IMR-90 (cell line): ENCODE measurements at regions not wholly inside any gene's neighbourhood (a gene's known extent, or its start where the extent isn't known, plus 50 kb on each side); places are given as distances from the start of the nearest gene placed in this dataset.

Experiments
- ATAC-seq: fragments of 200-7000 bp; cut with Tn5 transposase; 2 replicates; pipeline ENCODE4 v1.9.1; 2020; ENCODE audit warnings: low read depth, mild to moderate bottlenecking, moderate library complexity
- BruUV-seq: library from RNA; stranded (reverse); fragments of 400-500 nt; replicated peaks from 2 replicates; lab custom pipeline; 2021; lab: Mats Ljungman, UMichigan
- CTCF ChIA-PET: fragments of 300-600 bp; formaldehyde crosslinking; extraction: SDS; loops from one replicate; lab custom pipeline; 2021; ENCODE audit warnings: antibody characterized with exemption; lab: Yijun Ruan, JAX
- POLR2A ChIA-PET: fragments of 300-600 bp; sonication (Branson Sonifier 250); formaldehyde crosslinking; loops from one replicate; lab custom pipeline; 2022; ENCODE audit warnings: antibody characterized with exemption; ENCODE audit not compliant: unreplicated experiment; lab: Charles Lee
- DNase-seq: peaks from one replicate; pipeline ENCODE4 v3.0.0; 2013
- H2AFZ ChIP-seq: replicated peaks from 2 replicates; pipeline ENCODE3; 2013; ENCODE audit warnings: low read length, mild to moderate bottlenecking; ENCODE audit not compliant: poor library complexity
- H2AK5ac ChIP-seq: 2 replicates; pipeline ENCODE4 v1.6.1; 2013; ENCODE audit warnings: low read depth, low read length, inconsistent platforms
- H2AK9ac ChIP-seq: replicated peaks from 2 replicates; pipeline ENCODE3; 2013; ENCODE audit warnings: mild to moderate bottlenecking, low read depth, low read length, moderate library complexity; ENCODE audit not compliant: poor library complexity
- H2BK120ac ChIP-seq: 2 replicates; pipeline ENCODE4 v1.6.1; 2013; ENCODE audit warnings: low read depth, low read length, inconsistent platforms
- H2BK15ac ChIP-seq: 3 replicates; pipeline ENCODE4 v1.6.1; 2013; ENCODE audit warnings: low read depth, low read length, inconsistent platforms
- H2BK20ac ChIP-seq: 2 replicates; pipeline ENCODE4 v1.6.1; 2013; ENCODE audit warnings: low read depth, mild to moderate bottlenecking, inconsistent platforms, low read length, moderate library complexity
- H2BK5ac ChIP-seq: 2 replicates; pipeline ENCODE4 v1.6.1; 2013; ENCODE audit warnings: mild to moderate bottlenecking, low read depth, low read length, inconsistent platforms; ENCODE audit not compliant: poor library complexity, severe bottlenecking
- H3K14ac ChIP-seq: replicated peaks from 2 replicates; pipeline ENCODE4 v1.6.1; 2013; ENCODE audit warnings: low read depth, low read length, inconsistent platforms
- H3K18ac ChIP-seq: 2 replicates; pipeline ENCODE4 v1.6.1; 2013; ENCODE audit warnings: low read depth, low read length, control low read depth
- H3K23ac ChIP-seq: 2 replicates; pipeline ENCODE4 v1.6.1; 2013; ENCODE audit warnings: low read depth, low read length, inconsistent platforms
- H3K27ac ChIP-seq: 2 replicates; pipeline ENCODE4 v1.5.1; 2013; ENCODE audit warnings: mild to moderate bottlenecking, control low read depth, low read length; ENCODE audit not compliant: insufficient read depth
- H3K27me3 ChIP-seq: 2 replicates; pipeline ENCODE4 v1.6.1; 2013; ENCODE audit warnings: low read length; ENCODE audit not compliant: control insufficient read depth, insufficient read depth
- H3K36me3 ChIP-seq: 2 replicates; pipeline ENCODE4 v1.6.1; 2013; ENCODE audit warnings: low read length, mixed read lengths; ENCODE audit not compliant: control insufficient read depth, insufficient read depth
- H3K4ac ChIP-seq: 2 replicates; pipeline ENCODE4 v1.6.1; 2013; ENCODE audit warnings: low read depth, low read length, inconsistent platforms
- H3K4me1 ChIP-seq: 2 replicates; pipeline ENCODE4 v1.6.1; 2013; ENCODE audit warnings: low read length, mixed read lengths; ENCODE audit not compliant: control insufficient read depth, insufficient read depth
- H3K4me2 ChIP-seq: 2 replicates; pipeline ENCODE4 v1.6.1; 2013; ENCODE audit warnings: low read depth, mild to moderate bottlenecking, control low read depth, low read length, moderate library complexity
- H3K4me3 ChIP-seq: 2 replicates; pipeline ENCODE4 v1.5.1; 2013; ENCODE audit warnings: low read depth, mild to moderate bottlenecking, control low read depth, low read length, moderate library complexity; ENCODE audit not compliant: insufficient read depth
- H3K56ac ChIP-seq: 2 replicates; pipeline ENCODE4 v1.6.1; 2013; ENCODE audit warnings: low read length, inconsistent platforms; ENCODE audit not compliant: insufficient read depth; ENCODE audit errors: extremely low read depth
- H3K79me1 ChIP-seq, 2 experiments: 2 replicates each; pipeline ENCODE4 v1.6.1; 2013; ENCODE audit warnings: low read length in 2 of 2, inconsistent platforms in 1 of 2, low read depth in 1 of 2
- H3K9ac ChIP-seq: 2 replicates; pipeline ENCODE4 v1.6.1; 2013; ENCODE audit warnings: low read depth, low read length, control low read depth
- H3K9me1 ChIP-seq: 2 replicates; pipeline ENCODE4 v1.6.1; 2013; ENCODE audit warnings: low read length, inconsistent platforms; ENCODE audit not compliant: insufficient read depth
- H3K9me3 ChIP-seq: 2 replicates; pipeline ENCODE4 v1.6.1; 2013; ENCODE audit warnings: low read length; ENCODE audit not compliant: control insufficient read depth, insufficient read depth
- H4K20me1 ChIP-seq: 2 replicates; pipeline ENCODE4 v1.6.1; 2013; ENCODE audit warnings: low read length, inconsistent platforms; ENCODE audit not compliant: insufficient read depth
- H4K5ac ChIP-seq: 2 replicates; pipeline ENCODE4 v1.6.1; 2013; ENCODE audit warnings: mild to moderate bottlenecking, low read depth, low read length, control low read depth
- H4K8ac ChIP-seq, 2 experiments: 2 replicates each; pipeline ENCODE4 v1.6.1; 2013; ENCODE audit warnings: low read depth in 2 of 2, low read length in 2 of 2, control low read depth in 1 of 2, inconsistent platforms in 1 of 2
- H4K91ac ChIP-seq: 2 replicates; pipeline ENCODE4 v1.6.1; 2013; ENCODE audit warnings: low read depth, low read length, inconsistent platforms; ENCODE audit not compliant: insufficient read depth
- CEBPB ChIP-seq: IDR thresholded peaks from 2 replicates; pipeline ENCODE4 v1.6.1; 2012; ENCODE audit warnings: low read depth, low read length, improper control_type of control experiment
- CTCF ChIP-seq: conservative IDR thresholded peaks from 2 replicates; pipeline ENCODE4 v1.5.1; 2012; ENCODE audit warnings: mild to moderate bottlenecking, low read depth, low read length, improper control_type of control experiment
- ELK1 ChIP-seq: fragments of 150-350 bp; IDR thresholded peaks from 2 replicates; pipeline ENCODE4 v1.6.1; 2016; ENCODE audit warnings: low read depth, mild to moderate bottlenecking, low read length, moderate library complexity, borderline replicate concordance
- MAFK ChIP-seq: IDR thresholded peaks from 2 replicates; pipeline ENCODE4 v1.6.1; 2012; ENCODE audit warnings: low read depth, low read length, improper control_type of control experiment
- NFE2L2 ChIP-seq: fragments of 150-350 bp; IDR thresholded peaks from 2 replicates; pipeline ENCODE4 v1.6.1; 2016; ENCODE audit warnings: low read depth, mild to moderate bottlenecking, low read length
- SMC3 ChIP-seq: fragments of 150-350 bp; IDR thresholded peaks from 2 replicates; pipeline ENCODE4 v1.6.1; 2016; ENCODE audit warnings: low read depth, mild to moderate bottlenecking, antibody characterized with exemption, low read length, moderate library complexity
- WGBS, 2 experiments: methylation state at CpG; one replicate each; pipeline versions ENCODE4 v1.1.5 to v1.1.7; 2013; ENCODE audit warnings: missing lambda C conversion rate in 2 of 2; ENCODE audit not compliant: insufficient read length in 1 of 2; ENCODE audit errors: extremely low coverage in 2 of 2; 5-methylcytosine and 5-hydroxymethylcytosine counted together
- dilution Hi-C: fragments of 300-500 bp; cut with HindIII; formaldehyde crosslinking; loops from one replicate; pipeline ENCODE4 v1.14.3; 2018; ENCODE audit warnings: low sequenced_read_pairs; ENCODE audit not compliant: unreplicated experiment
- in situ Hi-C: fragments of 300-500 bp; cut with MboI; formaldehyde crosslinking; loops from 3 replicates; pipeline ENCODE4 v1.14.3; 2019; ENCODE audit warnings: low sequenced_read_pairs, inconsistent platforms, mixed read lengths
- intact Hi-C: fragments of 100-400 bp; cut with micrococcal nuclease; formaldehyde crosslinking; loops from 2 replicates; pipeline ENCODE4 v1.10.0; 2022

GRCh38 chr2:88835726-88836125, 144.3 kb downstream of the RPIA start:
- no peak overlapping the region for H4K8ac ChIP-seq
- TF ChIP-seq MAFK (no peak), NFE2L2 (no peak), ELK1 (no peak), SMC3 (no peak), CEBPB (no peak), CTCF (no peak)
- no peak overlapping the region; the same call in 1 of the 2 replicates for H3K56ac ChIP-seq
- in situ Hi-C loops (no loop called here), dilution Hi-C loops (no loop called here), intact Hi-C loops (no loop called here)
- no peak overlapping the region for H2BK15ac ChIP-seq
- no peak overlapping the region for H3K23ac ChIP-seq
- H2BK120ac ChIP-seq: no peak overlapping the region
- H2BK5ac ChIP-seq: no peak overlapping the region
- H2AFZ ChIP-seq: no peak overlapping the region
- no peak overlapping the region for H2AK9ac ChIP-seq
- ChIA-PET POLR2A (interaction anchor here (0.6 kb wide), 1 partner anchor 508 kb away, joined by 13 read pairs; no protein-coding TSS in a partner anchor), CTCF (interaction anchor here (1.0 kb wide), 1 partner anchor 15 kb away, joined by 3 read pairs; no protein-coding TSS in a partner anchor)
- no TSS peak for BruUV-seq
- H3K9me3 ChIP-seq: no peaks in the 10 kb centered on the region
- no peak overlapping the region for H3K18ac ChIP-seq
- H3K36me3 ChIP-seq: no peaks in the 10 kb centered on the region
- DNase-seq: no peak
- no peak overlapping the region for H3K4ac ChIP-seq
- no peak overlapping the region for H3K4me3 ChIP-seq
- WGBS, 2 experiments: no CpG with 5 or more reads among the region's 2 CpGs
- no peaks in the 10 kb centered on the region for H3K79me1 ChIP-seq
- H3K9me1 ChIP-seq: no peaks in the 10 kb centered on the region
- H2AK5ac ChIP-seq: no peak overlapping the region
- H4K91ac ChIP-seq: no peak overlapping the region
- no peak overlapping the region for H2BK20ac ChIP-seq
- no peak overlapping the region for H4K5ac ChIP-seq
- H3K14ac ChIP-seq: no peak overlapping the region
- H3K4me2 ChIP-seq: no peak overlapping the region
- no peak for ATAC-seq
- no peaks in the 10 kb centered on the region for H3K4me1 ChIP-seq
- H3K27me3 ChIP-seq: no peaks in the 10 kb centered on the region
- H3K9ac ChIP-seq: no peak overlapping the region
- no peaks in the 10 kb centered on the region for H4K20me1 ChIP-seq
- H3K27ac ChIP-seq: no peak overlapping the region
